GM20431 (cell line): ENCODE measurements at regions not wholly inside any gene's neighbourhood (a gene's known extent, or its start where the extent isn't known, plus 50 kb on each side); places are given as distances from the start of the nearest gene placed in this dataset.

Experiments
- in situ Hi-C: fragments of 300-500 bp; cut with MseI, MboI; formaldehyde crosslinking; loops from one replicate; pipeline ENCODE4 v1.15.0; 2020; ENCODE audit warnings: low sequenced_read_pairs; ENCODE audit not compliant: unreplicated experiment

DNA sequence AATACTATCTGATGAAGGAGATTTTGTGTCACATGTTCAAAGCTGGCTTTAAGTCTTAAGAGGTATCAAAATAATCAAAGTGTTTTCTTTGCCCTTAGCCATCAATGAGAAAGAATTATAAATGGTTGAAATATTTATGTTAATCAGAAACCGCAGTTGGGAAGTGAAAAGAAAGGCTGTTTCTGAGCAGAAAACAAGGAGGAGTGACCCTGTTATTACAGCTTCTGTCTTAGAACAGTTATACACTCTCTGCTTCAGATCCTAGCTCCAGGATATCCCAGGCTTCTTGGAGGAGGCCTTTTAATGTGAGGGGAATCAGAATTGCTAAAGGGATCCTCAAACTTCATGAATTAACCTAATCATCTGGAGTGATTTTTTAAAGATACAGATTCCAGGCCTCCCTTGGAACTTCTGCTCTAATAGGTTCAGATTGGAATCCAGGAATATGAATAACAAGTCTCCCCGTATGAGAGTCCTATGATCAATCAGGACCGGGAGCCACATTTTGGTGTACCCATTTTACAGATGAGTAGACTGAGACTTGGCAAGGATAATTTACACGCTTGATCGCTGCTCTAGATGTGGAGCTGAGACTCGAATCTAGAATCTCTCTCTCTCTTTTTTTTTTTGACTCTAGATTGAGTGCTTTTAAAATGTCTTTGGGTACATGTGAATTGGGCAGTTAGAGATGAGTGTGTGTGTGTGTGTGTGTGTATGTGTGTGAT lies 50.8 kb upstream of the JAG1 start:
- in situ Hi-C loops = no loop called here

- in situ Hi-C loops = no loop called here
Observed at GRCh38 chr20:10728873-10729670, 55.3 kb upstream of the JAG1 start.

- in situ Hi-C loops = no loop called here
Observed at GRCh38 chr20:10729785-10730184, 56.0 kb upstream of the JAG1 start.

- in situ Hi-C loops = no loop called here
Observed at GRCh38 chr20:10730629-10731183, 56.9 kb upstream of the JAG1 start.

- in situ Hi-C loops = no loop called here
Observed at GRCh38 chr20:10731190-10731965, 57.6 kb upstream of the JAG1 start.

GRCh38 chr20:10733122-10733521 lies 59.3 kb upstream of the JAG1 start:
- in situ Hi-C loops = no loop called here

DNA sequence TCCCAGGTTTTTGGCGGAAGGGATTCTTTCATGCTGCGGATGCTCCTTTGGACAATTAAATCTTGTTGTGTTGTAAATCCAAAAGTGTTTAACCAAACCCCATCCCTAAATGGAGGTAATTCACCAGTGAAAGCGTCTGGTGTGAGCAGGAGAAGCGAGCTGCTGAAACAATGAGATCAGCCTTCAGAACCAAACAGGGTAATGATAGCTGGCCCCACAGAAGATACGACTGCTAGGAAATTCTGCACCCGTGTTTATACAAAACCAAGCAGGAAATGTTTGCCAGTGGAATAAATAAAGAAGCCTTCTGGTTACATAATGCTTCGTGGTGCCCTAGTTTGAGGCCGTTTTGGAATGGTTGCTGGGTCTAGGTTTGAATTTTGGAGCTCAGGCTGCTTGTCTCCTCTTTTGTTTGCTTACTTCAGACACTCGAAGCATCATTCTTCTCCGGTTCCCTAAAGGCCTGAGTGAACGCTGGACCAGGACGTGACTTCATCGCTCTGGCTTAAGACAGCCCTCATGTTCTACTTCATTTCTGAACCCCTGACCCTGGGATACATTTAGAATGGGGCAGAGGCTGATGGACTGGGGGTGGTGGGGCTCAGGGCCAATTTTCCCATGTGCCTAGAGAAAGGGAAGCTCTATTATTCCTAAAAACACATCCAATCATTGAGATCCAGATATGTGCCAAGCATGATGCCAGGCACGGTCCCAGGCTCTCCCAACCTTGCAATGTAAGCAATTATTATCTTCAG lies 61.6 kb upstream of the JAG1 start:
- in situ Hi-C loops = no loop called here

GRCh38 chr20:10739134-10739533 lies 65.3 kb upstream of the JAG1 start:
- in situ Hi-C loops = no loop called here

DNA sequence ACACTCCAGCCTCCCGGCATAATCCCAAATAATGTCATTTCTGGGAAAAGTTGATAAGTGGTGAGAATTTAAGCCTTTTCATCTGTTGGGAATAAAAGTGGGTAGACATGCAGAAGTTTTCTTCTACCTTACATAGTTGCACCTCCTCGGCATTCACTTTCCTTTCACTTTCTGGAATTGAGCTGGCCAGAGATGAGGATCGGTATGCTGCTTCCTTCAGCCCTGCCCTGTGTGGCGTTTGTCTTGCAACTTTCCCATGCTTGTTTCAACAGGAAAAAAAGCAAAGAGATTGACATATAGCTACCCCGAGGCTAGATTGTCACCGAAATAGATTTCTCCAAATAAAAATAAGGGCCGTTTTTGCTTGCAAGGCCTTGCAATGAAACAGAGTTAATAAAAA lies 65.8 kb upstream of the JAG1 start:
- in situ Hi-C loops = no loop called here

GRCh38 chr20:10741060-10741459 lies 67.3 kb upstream of the JAG1 start:
- in situ Hi-C loops = no loop called here

GRCh38 chr20:10745790-10746189 lies 72.0 kb upstream of the JAG1 start:
- in situ Hi-C loops = no loop called here

GRCh38 chr20:10747019-10747418 lies 73.2 kb upstream of the JAG1 start:
- in situ Hi-C loops = no loop called here

DNA sequence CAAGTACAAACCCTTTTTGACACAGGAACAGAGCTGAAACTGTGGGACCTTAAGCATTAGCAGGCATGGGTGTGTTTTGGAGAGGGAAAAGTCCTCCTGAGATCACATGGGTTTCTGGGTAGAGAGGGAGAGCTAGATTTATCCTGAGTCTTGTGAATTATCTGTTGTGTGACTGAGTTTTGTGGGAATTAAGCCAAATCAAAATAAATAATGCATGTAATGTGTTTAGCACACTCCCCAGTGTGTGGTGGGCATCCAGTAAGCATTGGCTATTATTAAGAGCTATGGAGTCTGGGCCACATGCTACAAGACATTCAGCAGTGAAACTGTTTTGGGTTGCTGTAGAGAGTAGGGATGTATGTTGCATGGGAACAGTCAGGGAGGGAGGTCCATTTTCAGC lies 75.3 kb upstream of the JAG1 start:
- in situ Hi-C loops = no loop called here

DNA sequence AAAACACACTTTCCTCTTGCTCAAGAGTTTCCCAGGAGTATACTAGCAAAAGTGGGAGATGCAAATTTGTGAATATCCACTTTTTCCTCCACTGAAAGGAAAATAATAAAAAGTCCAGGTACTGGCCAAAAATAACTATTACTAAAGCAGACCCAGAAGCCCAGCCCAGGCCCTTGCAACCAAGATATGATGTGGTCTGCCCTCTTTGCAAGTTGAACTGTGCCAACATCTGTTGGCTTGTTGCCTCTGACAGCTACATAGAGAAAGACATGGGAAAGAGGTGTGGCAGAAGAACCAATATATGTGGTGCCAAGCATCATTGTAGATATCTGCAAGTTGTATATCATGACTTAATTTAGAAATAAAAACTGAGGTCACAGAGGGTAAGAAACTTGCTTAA lies 78.4 kb upstream of the JAG1 start:
- in situ Hi-C loops = no loop called here

DNA sequence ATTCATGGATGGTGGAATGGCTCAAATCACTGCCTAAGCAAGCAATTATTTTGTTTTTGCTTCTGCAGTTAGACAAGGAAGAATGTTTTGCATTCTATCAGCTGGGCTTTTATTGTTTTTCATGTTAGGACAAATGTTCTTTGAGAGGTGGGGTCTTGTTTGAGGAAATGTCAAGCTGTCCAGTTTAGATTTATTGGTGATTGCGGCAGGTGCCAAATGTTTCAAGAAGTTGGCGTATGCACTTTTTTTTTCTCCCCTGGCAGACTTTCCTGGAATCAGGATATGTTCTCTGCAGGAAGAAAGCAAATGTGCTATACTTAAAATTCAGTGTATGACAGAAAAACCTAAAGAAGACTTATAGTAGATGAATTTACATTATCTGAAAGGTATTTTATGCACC lies 81.0 kb upstream of the JAG1 start:
- in situ Hi-C loops = no loop called here

DNA sequence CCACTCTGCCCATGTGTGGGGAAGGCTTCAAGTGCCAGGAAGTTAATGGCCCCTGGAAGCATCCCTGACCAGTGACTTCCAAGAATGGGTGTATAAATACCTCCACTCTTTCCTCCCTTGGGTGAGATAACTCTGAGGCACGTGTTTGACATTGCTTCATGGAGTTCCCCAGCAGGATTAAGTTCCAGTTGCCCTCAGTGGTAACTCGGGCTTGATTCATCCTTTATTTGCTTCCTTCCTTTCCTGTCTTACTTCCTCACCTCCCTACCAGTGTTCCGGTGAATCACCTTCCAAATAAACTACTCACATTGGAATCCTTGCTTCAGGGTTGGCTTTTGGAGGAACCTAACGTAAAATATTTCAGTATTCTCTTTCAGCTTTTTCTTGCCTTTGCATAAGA lies 84.6 kb upstream of the JAG1 start:
- in situ Hi-C loops = no loop called here

GRCh38 chr20:10761232-10761631 lies 87.4 kb upstream of the JAG1 start:
- in situ Hi-C loops = no loop called here

GRCh38 chr20:10761786-10762185 lies 88.0 kb upstream of the JAG1 start:
- in situ Hi-C loops = no loop called here

DNA sequence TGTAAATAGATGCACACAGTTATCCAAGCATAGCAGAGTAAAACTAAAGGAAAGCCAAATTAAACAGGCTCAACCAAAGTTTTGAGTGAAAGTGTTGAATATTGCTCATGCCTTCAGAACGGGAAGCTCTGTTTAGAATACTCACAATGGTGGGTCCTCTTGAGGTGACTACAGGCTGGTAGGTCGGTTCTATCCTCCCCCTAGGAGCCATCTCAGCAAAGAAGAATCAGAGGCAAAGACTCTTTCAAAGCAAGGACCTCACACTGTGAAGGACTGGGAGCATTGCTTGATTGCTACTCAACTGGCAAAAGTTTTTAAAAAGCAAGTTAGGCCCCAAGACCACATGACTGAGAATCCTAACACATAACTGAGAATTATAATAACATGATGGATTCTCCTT lies 88.4 kb upstream of the JAG1 start:
- in situ Hi-C loops = no loop called here

DNA sequence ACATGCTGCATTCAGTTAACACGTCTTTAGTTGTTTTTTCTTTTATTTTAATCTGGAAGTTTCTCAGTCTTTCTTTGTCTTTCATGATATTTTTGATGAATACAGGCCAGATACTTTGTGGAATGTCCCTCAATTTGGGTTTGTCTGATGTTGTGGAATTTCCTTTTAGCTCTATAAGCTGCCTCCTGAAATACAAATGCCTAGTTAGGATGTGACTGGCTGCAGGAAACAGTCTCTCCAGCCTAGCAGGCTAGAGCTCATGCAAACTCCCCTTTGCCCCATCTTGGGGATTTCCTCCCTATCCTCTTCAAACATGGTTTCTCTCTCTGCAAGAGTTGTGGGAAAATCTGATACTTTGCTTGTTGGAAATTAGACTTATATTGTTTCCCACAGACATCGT lies 89.3 kb upstream of the JAG1 start:
- in situ Hi-C loops = no loop called here
